Naive B cell (primary cell): ENCODE measurements at regions not wholly inside any gene's neighbourhood (a gene's known extent, or its start where the extent isn't known, plus 50 kb on each side); places are given as distances from the start of the nearest gene placed in this dataset.
A peak's percentile ranks its signal among the peaks of the same experiment; 100 is the strongest.

Experiments
- ATAC-seq, 2 donors: fragments of 150-1000 bp; cut with Tn5 transposase; 2 replicates each; pipeline ENCODE4 v1.10.0; 2021; ENCODE audit warnings: low read depth in 2 of 2, mild to moderate bottlenecking in 2 of 2, moderate library complexity in 2 of 2
- DNase-seq: peaks from one replicate; pipeline ENCODE4 v3.0.0; 2022
- H3K27ac Mint-ChIP-seq, 6 donors: one replicate each; pipeline ENCODE4 v1.8.0; 2020 to 2022; ENCODE audit warnings: mild to moderate bottlenecking in 6 of 6, mixed read lengths in 6 of 6, moderate library complexity in 5 of 6, inconsistent platforms in 2 of 6
- H3K27me3 Mint-ChIP-seq, 3 donors: one replicate each; pipeline ENCODE4 v1.8.0; 2021 to 2022; ENCODE audit warnings: mixed read lengths in 3 of 3, mild to moderate bottlenecking in 1 of 3
- H3K36me3 Mint-ChIP-seq, 2 donors: one replicate each; pipeline ENCODE4 v1.8.0; 2020 to 2022; ENCODE audit warnings: mixed read lengths in 2 of 2, inconsistent platforms in 1 of 2, mild to moderate bottlenecking in 1 of 2
- H3K4me1 Mint-ChIP-seq, 3 donors: one replicate each; pipeline ENCODE4 v1.8.0; 2020 to 2022; ENCODE audit warnings: mixed read lengths in 3 of 3, inconsistent platforms in 1 of 3, mild to moderate bottlenecking in 1 of 3, moderate library complexity in 1 of 3
- H3K4me3 Mint-ChIP-seq, 8 donors: one replicate each; pipeline ENCODE4 v1.8.0; 2020 to 2022; ENCODE audit warnings: mild to moderate bottlenecking in 8 of 8, mixed read lengths in 8 of 8, moderate library complexity in 8 of 8, inconsistent platforms in 2 of 8
- H3K9me3 Mint-ChIP-seq, 7 donors: one replicate each; pipeline ENCODE4 v1.8.0; 2020 to 2022; ENCODE audit warnings: mixed read lengths in 7 of 7, mild to moderate bottlenecking in 5 of 7, inconsistent platforms in 2 of 7, moderate library complexity in 1 of 7

- Mint-ChIP-seq H3K4me1 (no peaks in the 10 kb centered on the region), H3K27me3 (peaks cover 0 to 5% (median 0%) of the 10 kb centered on the region in 3 donors), H3K36me3 (no peaks in the 10 kb centered on the region), H3K9me3 (peaks cover 0 to 11% (median 0%) of the 10 kb centered on the region in 7 donors), H3K4me3 (no peak overlapping the region), H3K27ac (no peak overlapping the region)
- DNase-seq (no peak), ATAC-seq (no peak)
Observed at GRCh38 chr6:56775498-56776166, 132.9 kb upstream of the DST start.

GRCh38 chr6:56772737-56773184, 130.1 kb upstream of the DST start:
- no peak overlapping the region for H3K4me3 Mint-ChIP-seq
- H3K4me1 Mint-ChIP-seq: no peaks in the 10 kb centered on the region
- ATAC-seq: no peak
- H3K27me3 Mint-ChIP-seq: peaks cover 0 to 5% (median 0%) of the 10 kb centered on the region in 3 donors
- no peaks in the 10 kb centered on the region for H3K36me3 Mint-ChIP-seq
- DNase-seq: no peak
- H3K27ac Mint-ChIP-seq: peak overlapping the region in 1 of 6 donors; percentile 12
- peaks cover 0 to 5% (median 0%) of the 10 kb centered on the region in 7 donors for H3K9me3 Mint-ChIP-seq

DNA sequence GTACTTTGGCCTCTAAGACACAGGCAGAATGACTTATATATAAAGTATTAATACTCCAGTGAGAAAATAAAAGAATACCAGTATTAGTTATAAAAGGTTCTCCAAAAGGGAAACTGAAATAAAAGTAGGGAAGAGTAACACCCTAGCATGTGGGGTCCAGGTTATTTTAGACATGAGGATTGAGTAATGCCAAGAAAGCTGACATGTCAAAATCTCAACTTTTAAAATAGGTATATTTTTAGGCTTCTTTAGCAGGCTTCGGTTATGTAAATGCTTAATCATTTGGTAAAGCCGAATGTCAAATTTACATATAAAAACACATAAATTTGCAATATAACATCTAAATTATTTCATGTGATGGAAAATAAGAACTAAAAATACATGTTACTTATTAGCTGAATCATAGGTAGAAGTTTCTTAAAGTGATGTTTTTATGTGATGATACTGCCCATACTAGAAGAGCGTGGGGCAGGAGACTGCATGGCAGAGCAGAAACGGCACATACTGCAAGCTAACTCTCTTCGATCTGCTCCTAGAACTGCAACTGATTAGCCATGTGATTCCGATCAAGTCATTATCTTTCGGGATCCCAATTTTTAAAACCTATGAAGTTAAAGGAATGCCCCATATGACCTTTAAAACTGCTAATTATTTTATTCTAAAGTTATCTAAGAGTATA, 129.4 kb upstream of the DST start:
- Mint-ChIP-seq H3K9me3 (peaks cover 0 to 5% (median 0%) of the 10 kb centered on the region in 7 donors), H3K4me1 (no peaks in the 10 kb centered on the region), H3K36me3 (no peaks in the 10 kb centered on the region), H3K27me3 (peaks cover 0 to 5% (median 0%) of the 10 kb centered on the region in 3 donors), H3K4me3 (no peak overlapping the region), H3K27ac (no peak overlapping the region)
- ATAC-seq (no peak), DNase-seq (no peak)

- peaks cover 0 to 5% (median 0%) of the 10 kb centered on the region in 7 donors for H3K9me3 Mint-ChIP-seq
- H3K27ac Mint-ChIP-seq: no peak overlapping the region
- no peaks in the 10 kb centered on the region for H3K36me3 Mint-ChIP-seq
- no peaks in the 10 kb centered on the region for H3K4me1 Mint-ChIP-seq
- H3K4me3 Mint-ChIP-seq: no peak overlapping the region
- no peak for DNase-seq
- no peak for ATAC-seq
- H3K27me3 Mint-ChIP-seq: peaks cover 0 to 5% (median 0%) of the 10 kb centered on the region in 3 donors
Observed at GRCh38 chr6:56771189-56771588, 128.5 kb upstream of the DST start.

DNA sequence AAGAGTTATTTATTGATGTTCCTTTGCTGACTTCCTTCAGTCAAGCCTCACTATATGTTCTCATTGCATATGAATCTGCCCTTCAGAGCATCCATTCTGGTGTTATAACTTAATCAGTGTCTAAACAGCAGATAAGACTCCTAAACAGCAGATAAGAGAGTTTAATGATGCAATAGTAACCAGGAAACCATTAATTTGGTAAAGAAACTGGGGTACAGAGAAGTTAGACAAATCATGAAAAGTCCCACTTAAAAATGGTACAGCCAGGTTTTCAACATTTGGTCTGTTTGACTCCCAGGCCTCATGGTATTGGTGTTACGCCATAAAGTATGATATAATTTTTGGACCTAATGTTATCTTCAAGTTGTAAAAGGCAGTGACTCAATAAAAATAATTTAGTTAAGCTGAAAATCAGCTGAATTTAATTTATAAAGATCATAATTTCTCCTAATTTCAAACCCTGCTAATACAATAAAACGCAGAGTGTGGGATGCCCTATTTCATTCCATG, 127.4 kb upstream of the DST start:
- Mint-ChIP-seq H3K4me1 (no peaks in the 10 kb centered on the region), H3K27ac (no peak overlapping the region), H3K36me3 (no peaks in the 10 kb centered on the region), H3K9me3 (peaks cover 0 to 5% (median 0%) of the 10 kb centered on the region in 7 donors), H3K4me3 (no peak overlapping the region), H3K27me3 (peaks cover 0 to 5% (median 0%) of the 10 kb centered on the region in 3 donors)
- ATAC-seq: no peak
- no peak for DNase-seq

DNA sequence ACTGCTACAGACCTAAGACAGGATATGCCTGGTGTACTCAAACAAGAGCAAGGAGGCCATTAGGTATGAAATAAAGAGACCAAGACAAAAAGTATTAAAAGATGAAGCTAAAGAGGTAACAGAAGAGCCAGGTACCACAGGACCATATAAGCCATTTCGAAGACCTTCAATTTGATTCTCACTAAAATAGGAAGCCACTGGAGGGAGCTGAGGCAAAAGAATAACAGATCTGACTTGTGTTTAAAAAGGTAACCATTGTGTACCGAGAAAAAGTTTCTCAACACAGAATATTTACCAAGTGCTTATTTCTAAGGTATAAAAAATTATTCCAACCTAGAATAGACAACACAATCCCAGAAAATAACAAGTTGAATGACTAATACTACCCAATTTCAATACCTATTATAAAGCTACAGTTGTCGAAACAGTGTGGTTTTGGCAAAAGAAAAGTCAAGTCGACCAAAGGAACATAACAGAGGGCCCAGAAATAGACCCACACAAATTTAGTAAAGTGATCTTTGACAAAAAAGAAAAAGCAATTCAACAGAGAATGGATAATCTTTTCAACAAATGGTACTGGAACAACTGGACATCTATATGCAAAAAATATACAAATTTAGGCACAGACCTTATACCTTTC, 125.3 kb upstream of the DST start:
- H3K36me3 Mint-ChIP-seq: no peaks in the 10 kb centered on the region
- H3K27me3 Mint-ChIP-seq: no peaks in the 10 kb centered on the region
- H3K9me3 Mint-ChIP-seq: peaks cover 0 to 1% (median 0%) of the 10 kb centered on the region in 7 donors
- no peak for ATAC-seq
- DNase-seq: no peak
- no peak overlapping the region for H3K27ac Mint-ChIP-seq
- no peaks in the 10 kb centered on the region for H3K4me1 Mint-ChIP-seq
- no peak overlapping the region for H3K4me3 Mint-ChIP-seq

DNA sequence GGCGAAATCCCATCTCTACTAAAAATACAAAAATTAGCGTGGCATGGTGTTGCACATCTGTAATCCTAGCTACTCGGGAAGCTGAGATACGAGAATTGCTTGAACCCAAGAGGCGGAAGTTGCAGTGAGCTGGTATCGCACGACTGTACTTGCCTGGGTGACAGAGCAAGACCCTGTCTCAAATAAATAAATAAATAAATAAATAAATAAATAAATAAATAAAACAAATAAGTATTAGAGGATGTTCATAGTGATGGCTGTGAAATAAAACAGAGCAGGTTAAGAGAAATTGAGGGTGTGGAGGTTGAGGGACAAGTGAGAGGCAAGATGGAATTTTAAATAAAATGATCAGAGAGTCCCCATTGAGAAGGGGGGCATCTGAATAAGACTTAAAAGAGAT, 124.7 kb upstream of the DST start:
- no peaks in the 10 kb centered on the region for H3K36me3 Mint-ChIP-seq
- no peak for ATAC-seq
- peaks cover 0 to 1% (median 0%) of the 10 kb centered on the region in 7 donors for H3K9me3 Mint-ChIP-seq
- no peaks in the 10 kb centered on the region for H3K4me1 Mint-ChIP-seq
- no peak for DNase-seq
- H3K27ac Mint-ChIP-seq: peak overlapping the region in 1 of 6 donors; percentile 64
- H3K4me3 Mint-ChIP-seq: no peak overlapping the region
- H3K27me3 Mint-ChIP-seq: no peaks in the 10 kb centered on the region

GRCh38 chr6:56766806-56767178, 124.1 kb upstream of the DST start:
- Mint-ChIP-seq H3K27me3 (no peaks in the 10 kb centered on the region), H3K4me3 (no peak overlapping the region), H3K4me1 (no peaks in the 10 kb centered on the region), H3K9me3 (peaks cover 0 to 1% (median 0%) of the 10 kb centered on the region in 7 donors), H3K27ac (no peak overlapping the region), H3K36me3 (no peaks in the 10 kb centered on the region)
- DNase-seq (no peak), ATAC-seq (no peak)

DNA sequence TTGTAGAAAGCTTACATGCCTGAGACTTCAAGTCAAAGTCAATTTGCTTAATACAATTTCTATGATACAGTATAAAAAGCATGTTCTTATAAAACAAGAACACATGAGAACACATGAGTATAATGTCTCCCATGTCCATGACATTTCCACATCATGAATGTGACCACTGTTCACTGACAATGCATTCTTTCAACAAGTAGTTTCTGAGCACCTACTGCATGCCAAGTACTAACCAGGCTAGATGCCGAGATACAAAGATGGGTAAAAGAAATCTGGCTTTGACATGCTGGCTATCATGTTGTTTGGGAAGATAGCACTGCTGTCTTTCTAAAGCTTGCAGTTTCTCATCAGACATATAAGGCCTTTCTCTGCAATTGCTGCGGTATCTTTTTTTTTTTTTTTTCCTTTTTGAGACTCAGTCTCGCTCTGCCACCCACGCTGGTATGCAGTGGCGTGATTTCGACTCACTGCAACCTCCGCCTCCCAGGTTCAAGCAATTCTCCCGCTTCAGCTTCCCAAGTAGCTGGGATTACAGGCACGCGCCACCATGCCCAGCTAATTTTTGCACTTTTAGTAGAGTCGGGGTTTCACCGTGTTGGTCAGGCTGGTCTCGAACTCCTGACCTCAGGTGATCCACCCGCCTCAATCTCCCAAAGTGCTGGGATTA, 123.6 kb upstream of the DST start:
- H3K9me3 Mint-ChIP-seq: peaks cover 0 to 1% (median 0%) of the 10 kb centered on the region in 7 donors
- H3K27ac Mint-ChIP-seq: no peak overlapping the region
- no peak for DNase-seq
- H3K4me1 Mint-ChIP-seq: no peaks in the 10 kb centered on the region
- H3K36me3 Mint-ChIP-seq: no peaks in the 10 kb centered on the region
- no peak for ATAC-seq
- H3K4me3 Mint-ChIP-seq: no peak overlapping the region
- H3K27me3 Mint-ChIP-seq: no peaks in the 10 kb centered on the region

GRCh38 chr6:56765494-56765893, 122.8 kb upstream of the DST start:
- no peaks in the 10 kb centered on the region for H3K36me3 Mint-ChIP-seq
- no peak for DNase-seq
- no peaks in the 10 kb centered on the region for H3K4me1 Mint-ChIP-seq
- H3K27ac Mint-ChIP-seq: peak overlapping the region in 1 of 6 donors; percentile 0
- no peak overlapping the region for H3K4me3 Mint-ChIP-seq
- no peaks in the 10 kb centered on the region for H3K27me3 Mint-ChIP-seq
- H3K9me3 Mint-ChIP-seq: peaks cover 0 to 1% (median 0%) of the 10 kb centered on the region in 7 donors
- ATAC-seq: no peak

GRCh38 chr6:56764081-56764566, 121.4 kb upstream of the DST start:
- Mint-ChIP-seq H3K27me3 (no peaks in the 10 kb centered on the region), H3K4me3 (no peak overlapping the region), H3K9me3 (peaks cover 0 to 1% (median 0%) of the 10 kb centered on the region in 7 donors), H3K27ac (no peak overlapping the region), H3K36me3 (no peaks in the 10 kb centered on the region), H3K4me1 (no peaks in the 10 kb centered on the region)
- no peak for ATAC-seq
- DNase-seq: no peak

DNA sequence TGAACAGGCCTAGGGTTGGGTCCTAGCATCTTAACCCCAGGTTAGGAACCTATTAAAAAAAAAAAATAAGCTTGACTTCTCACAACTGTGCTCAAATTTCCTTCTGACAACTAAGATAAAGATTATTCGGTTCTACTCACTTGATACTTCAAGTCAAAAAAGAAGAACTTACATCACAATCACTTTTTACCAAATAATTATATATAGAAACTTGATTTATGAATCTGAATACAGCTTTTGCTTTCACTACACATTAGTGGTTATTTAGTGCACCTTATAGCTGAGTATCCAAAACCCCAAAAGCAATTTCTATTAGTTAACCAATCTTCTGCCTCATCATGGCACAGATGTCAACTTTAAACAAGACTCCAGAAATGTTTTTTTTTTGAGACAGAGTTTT, 119.0 kb upstream of the DST start:
- Mint-ChIP-seq H3K4me1 (no peaks in the 10 kb centered on the region), H3K27me3 (no peaks in the 10 kb centered on the region), H3K9me3 (no peaks in the 10 kb centered on the region), H3K4me3 (no peak overlapping the region), H3K27ac (no peak overlapping the region), H3K36me3 (no peaks in the 10 kb centered on the region)
- no peak for ATAC-seq
- DNase-seq: no peak

DNA sequence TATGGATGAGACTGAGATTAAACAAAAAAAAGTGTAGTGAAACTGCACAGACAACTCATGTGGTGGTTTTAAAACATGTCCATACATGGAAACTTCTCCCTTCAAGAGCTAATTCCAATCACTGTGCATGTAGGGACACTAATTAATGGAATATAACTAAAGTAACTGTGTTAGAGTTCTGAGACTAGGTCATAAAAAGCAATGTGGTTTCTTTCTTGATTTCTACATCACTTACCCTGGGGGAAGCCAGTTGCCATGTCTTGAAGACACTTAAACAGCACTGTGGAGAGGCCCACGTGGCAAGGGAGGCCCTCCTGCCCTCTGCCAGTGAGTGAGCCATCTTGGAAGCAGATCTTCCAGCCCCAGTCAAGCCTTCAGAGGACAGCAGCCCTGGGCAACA, 118.2 kb upstream of the DST start:
- Mint-ChIP-seq H3K4me3 (no peak overlapping the region), H3K27ac (no peak overlapping the region), H3K9me3 (no peaks in the 10 kb centered on the region), H3K27me3 (no peaks in the 10 kb centered on the region), H3K4me1 (no peaks in the 10 kb centered on the region), H3K36me3 (no peaks in the 10 kb centered on the region)
- no peak for DNase-seq
- ATAC-seq: no peak
